ENCODE measurements at regions not wholly inside any gene's neighbourhood (a gene's known extent, or its start where the extent isn't known, plus 50 kb on each side); places are given as distances from the start of the nearest gene placed in this dataset.

DNA sequence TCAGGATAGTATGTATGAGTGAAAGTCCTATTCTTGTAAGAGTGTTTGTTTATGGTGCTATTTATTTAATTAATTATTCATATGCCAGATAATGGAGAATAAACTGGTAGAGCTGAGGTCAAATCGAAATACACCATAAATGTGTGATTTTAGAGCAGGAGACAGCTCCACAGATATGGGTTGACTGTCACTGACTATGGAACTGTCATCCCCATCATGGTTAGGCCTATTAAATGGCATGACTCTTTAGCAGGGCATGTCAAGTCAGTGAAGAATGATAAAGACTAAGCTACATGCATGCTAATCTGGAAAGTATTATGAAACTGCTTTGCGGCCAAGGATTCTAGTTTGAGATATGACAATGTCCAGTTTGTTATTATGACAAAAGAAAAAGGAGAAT lies 658.6 kb downstream of the ISL1 start:
- TF ChIP-seq RAD21 (IDR thresholded peaks at IDR 0.05; ENCODE audit: low read length) (no peak), RCOR1 (IDR thresholded peaks at IDR 0.05; ENCODE audit: insufficient replicate concordance, low read length) (no peak), POLR2A (IDR thresholded peaks at IDR 0.05; ENCODE audit: low read depth, low read length) (no peak), BHLHE40 (IDR thresholded peaks at IDR 0.05; ENCODE audit: low read depth, low read length) (no peak), CEBPB (IDR thresholded peaks at IDR 0.05; ENCODE audit: low read depth, low read length) (no peak), FOS (IDR thresholded peaks at IDR 0.05; ENCODE audit: low read depth, low read length) (no peak), MAFK (IDR thresholded peaks at IDR 0.05; ENCODE audit: low read depth, low read length) (no peak), RFX5 (IDR thresholded peaks at IDR 0.05; ENCODE audit: low read depth, low read length) (no peak), MXI1 (IDR thresholded peaks at IDR 0.05; ENCODE audit: borderline replicate concordance, low read depth, low read length) (no peak), ELK1 (IDR thresholded peaks at IDR 0.05; ENCODE audit: borderline replicate concordance, low read depth, low read length) (no peak), CHD1 (IDR thresholded peaks at IDR 0.05; ENCODE audit: low read depth, low read length) (no peak), SMC3 (IDR thresholded peaks at IDR 0.05; ENCODE audit: low read depth, low read length) (no peak)
- TF ChIP-seq, protein P1, sequence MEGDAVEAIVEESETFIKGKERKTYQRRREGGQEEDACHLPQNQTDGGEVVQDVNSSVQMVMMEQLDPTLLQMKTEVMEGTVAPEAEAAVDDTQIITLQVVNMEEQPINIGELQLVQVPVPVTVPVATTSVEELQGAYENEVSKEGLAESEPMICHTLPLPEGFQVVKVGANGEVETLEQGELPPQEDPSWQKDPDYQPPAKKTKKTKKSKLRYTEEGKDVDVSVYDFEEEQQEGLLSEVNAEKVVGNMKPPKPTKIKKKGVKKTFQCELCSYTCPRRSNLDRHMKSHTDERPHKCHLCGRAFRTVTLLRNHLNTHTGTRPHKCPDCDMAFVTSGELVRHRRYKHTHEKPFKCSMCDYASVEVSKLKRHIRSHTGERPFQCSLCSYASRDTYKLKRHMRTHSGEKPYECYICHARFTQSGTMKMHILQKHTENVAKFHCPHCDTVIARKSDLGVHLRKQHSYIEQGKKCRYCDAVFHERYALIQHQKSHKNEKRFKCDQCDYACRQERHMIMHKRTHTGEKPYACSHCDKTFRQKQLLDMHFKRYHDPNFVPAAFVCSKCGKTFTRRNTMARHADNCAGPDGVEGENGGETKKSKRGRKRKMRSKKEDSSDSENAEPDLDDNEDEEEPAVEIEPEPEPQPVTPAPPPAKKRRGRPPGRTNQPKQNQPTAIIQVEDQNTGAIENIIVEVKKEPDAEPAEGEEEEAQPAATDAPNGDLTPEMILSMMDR (conservative IDR thresholded peaks at IDR 0.05; ENCODE audit: low read depth, low read length), result no peak
- TF ChIP-seq, protein P2, sequence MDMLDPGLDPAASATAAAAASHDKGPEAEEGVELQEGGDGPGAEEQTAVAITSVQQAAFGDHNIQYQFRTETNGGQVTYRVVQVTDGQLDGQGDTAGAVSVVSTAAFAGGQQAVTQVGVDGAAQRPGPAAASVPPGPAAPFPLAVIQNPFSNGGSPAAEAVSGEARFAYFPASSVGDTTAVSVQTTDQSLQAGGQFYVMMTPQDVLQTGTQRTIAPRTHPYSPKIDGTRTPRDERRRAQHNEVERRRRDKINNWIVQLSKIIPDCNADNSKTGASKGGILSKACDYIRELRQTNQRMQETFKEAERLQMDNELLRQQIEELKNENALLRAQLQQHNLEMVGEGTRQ (IDR thresholded peaks at IDR 0.05; ENCODE audit: low read depth, low read length), result no peak

Measured in IMR-90 (cell line).